ENCODE measurements at regions not wholly inside any gene's neighbourhood (a gene's known extent, or its start where the extent isn't known, plus 50 kb on each side); places are given as distances from the start of the nearest gene placed in this dataset.

- TF ChIP-seq POLR2A (IDR thresholded peaks at IDR 0.05), result no peak
- TF ChIP-seq CTCF (IDR thresholded peaks at IDR 0.05), result no peak
Measured at GRCh38 chr13:58876473-58876872, 1244.9 kb downstream of the PCDH17 start.

Measured in Peyer's patch (tissue), 4 donors.